ENCODE measurements at regions not wholly inside any gene's neighbourhood (a gene's known extent, or its start where the extent isn't known, plus 50 kb on each side); places are given as distances from the start of the nearest gene placed in this dataset.

DNA sequence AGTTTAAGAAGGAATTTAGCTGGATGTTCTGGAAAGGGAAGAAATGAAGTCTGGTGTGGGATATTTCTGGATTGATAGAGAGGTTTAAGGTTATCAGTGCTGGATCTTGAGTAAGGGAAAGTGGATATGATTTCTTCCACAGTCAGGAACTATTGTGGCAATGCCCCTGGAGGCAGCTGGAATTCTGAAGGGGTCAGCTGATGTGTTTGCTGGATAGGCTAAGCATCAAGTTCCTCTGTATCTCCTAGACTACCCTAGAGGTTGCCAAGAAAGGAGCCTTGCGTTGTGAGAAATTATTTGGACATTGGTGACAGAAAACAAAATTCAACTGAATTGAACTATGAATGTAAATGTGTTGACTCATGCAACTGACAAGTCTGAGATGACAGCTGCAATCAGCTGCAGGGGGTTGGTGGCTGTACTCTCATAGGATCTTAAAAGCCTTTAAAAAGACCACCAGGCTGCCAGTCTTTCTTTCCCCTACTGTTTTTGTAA is 244.4 kb downstream of the ATXN7L3B start:
- Histone ChIP-seq H3K9me3 (ENCODE audit: low read length) (no peaks in the 10 kb centered on the region), H3K79me2 (ENCODE audit: insufficient read depth, low read length) (no peaks in the 10 kb centered on the region), H3K4me1 (ENCODE audit: insufficient read depth, low read length) (no peaks in the 10 kb centered on the region), H3K27ac (ENCODE audit: extremely low read length, insufficient read depth, low read length) (no peak overlapping the region), H3K4me2 (ENCODE audit: low read depth, low read length) (no peak overlapping the region), H3K27me3 (ENCODE audit: control insufficient read depth in 1 of 2, insufficient read depth in 2 of 2, low read length in 2 of 2) (no peaks in the 10 kb centered on the region), H4K20me1 (ENCODE audit: insufficient read depth, low read length) (no peaks in the 10 kb centered on the region), H3K9ac (ENCODE audit: insufficient read depth, low read depth, low read length) (no peak overlapping the region), H3K4me3 (replicated peaks in 1 of 3; ENCODE audit: insufficient read depth in 1 of 3, low read depth in 2 of 3, low read length in 3 of 3) (no peak overlapping the region), H3K36me3 (replicated peaks in 1 of 2; ENCODE audit: control insufficient read depth in 1 of 2, insufficient read depth in 2 of 2, low read length in 2 of 2) (no peaks in the 10 kb centered on the region), H2AFZ (ENCODE audit: low read length) (no peak overlapping the region)
- 11% methylated on average over 1 of the region's 1 CpG for WGBS (ENCODE audit: low lambda C conversion rate)
- BruUV-seq (replicated peaks): no TSS peak
- POLR2A ChIA-PET: no interaction called here
- CTCF ChIA-PET (ENCODE audit: low intra/inter-chr PET ratio, low total read pairs): no interaction called here
- intact Hi-C loops (cut with micrococcal nuclease; ENCODE audit: unreplicated experiment) (no loop called here), in situ Hi-C loops (cut with HindIII; ENCODE audit: extremely low pct_ligation_motif_present, low pct_unique_long_range_greater_than_20kb) (no loop called here)
- DNase-seq (ENCODE audit: low spot score): no peak
- no peak for FAIRE-seq
- no peak for ATAC-seq
- TF ChIP-seq ZNF788 (CRISPR knock-in tag; IDR thresholded peaks at IDR 0.05; ENCODE audit: borderline replicate concordance): no peak
- TF ChIP-seq ZSCAN31 (CRISPR knock-in tag; IDR thresholded peaks at IDR 0.05; ENCODE audit: low read depth): no peak
- TF ChIP-seq SIX4 (CRISPR knock-in tag; IDR thresholded peaks at IDR 0.05): no peak
- no peak for TF ChIP-seq ZNF746 (CRISPR knock-in tag; IDR thresholded peaks at IDR 0.05)
- TF ChIP-seq, protein P1, sequence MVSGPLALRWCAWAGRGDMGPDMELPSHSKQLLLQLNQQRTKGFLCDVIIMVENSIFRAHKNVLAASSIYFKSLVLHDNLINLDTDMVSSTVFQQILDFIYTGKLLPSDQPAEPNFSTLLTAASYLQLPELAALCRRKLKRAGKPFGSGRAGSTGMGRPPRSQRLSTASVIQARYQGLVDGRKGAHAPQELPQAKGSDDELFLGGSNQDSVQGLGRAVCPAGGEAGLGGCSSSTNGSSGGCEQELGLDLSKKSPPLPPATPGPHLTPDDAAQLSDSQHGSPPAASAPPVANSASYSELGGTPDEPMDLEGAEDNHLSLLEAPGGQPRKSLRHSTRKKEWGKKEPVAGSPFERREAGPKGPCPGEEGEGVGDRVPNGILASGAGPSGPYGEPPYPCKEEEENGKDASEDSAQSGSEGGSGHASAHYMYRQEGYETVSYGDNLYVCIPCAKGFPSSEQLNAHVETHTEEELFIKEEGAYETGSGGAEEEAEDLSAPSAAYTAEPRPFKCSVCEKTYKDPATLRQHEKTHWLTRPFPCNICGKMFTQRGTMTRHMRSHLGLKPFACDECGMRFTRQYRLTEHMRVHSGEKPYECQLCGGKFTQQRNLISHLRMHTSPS (CRISPR knock-in tag; IDR thresholded peaks at IDR 0.05; ENCODE audit: low read depth): no peak
- TF ChIP-seq, protein P2, sequence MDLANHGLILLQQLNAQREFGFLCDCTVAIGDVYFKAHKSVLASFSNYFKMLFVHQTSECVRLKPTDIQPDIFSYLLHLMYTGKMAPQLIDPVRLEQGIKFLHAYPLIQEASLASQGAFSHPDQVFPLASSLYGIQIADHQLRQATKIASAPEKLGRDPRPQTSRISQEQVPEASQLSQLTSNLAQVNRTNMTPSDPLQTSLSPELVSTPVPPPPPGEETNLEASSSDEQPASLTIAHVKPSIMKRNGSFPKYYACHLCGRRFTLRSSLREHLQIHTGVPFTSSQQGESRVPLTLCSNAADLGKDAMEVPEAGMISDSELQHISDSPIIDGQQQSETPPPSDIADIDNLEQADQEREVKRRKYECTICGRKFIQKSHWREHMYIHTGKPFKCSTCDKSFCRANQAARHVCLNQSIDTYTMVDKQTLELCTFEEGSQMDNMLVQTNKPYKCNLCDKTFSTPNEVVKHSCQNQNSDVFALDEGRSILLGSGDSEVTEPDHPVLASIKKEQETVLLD (CRISPR knock-in tag; IDR thresholded peaks at IDR 0.05; ENCODE audit: low read depth): no peak
- no peak for TF ChIP-seq ZNF615 (CRISPR knock-in tag; IDR thresholded peaks at IDR 0.05; ENCODE audit: borderline replicate concordance)
- TF ChIP-seq ZNF766 (CRISPR knock-in tag; IDR thresholded peaks at IDR 0.05; ENCODE audit: borderline replicate concordance): no peak
- no peak for TF ChIP-seq GATAD1 (CRISPR knock-in tag; IDR thresholded peaks at IDR 0.05)
- no peak for TF ChIP-seq ZNF441 (CRISPR knock-in tag; IDR thresholded peaks at IDR 0.05; ENCODE audit: borderline replicate concordance)
- TF ChIP-seq, protein P3, sequence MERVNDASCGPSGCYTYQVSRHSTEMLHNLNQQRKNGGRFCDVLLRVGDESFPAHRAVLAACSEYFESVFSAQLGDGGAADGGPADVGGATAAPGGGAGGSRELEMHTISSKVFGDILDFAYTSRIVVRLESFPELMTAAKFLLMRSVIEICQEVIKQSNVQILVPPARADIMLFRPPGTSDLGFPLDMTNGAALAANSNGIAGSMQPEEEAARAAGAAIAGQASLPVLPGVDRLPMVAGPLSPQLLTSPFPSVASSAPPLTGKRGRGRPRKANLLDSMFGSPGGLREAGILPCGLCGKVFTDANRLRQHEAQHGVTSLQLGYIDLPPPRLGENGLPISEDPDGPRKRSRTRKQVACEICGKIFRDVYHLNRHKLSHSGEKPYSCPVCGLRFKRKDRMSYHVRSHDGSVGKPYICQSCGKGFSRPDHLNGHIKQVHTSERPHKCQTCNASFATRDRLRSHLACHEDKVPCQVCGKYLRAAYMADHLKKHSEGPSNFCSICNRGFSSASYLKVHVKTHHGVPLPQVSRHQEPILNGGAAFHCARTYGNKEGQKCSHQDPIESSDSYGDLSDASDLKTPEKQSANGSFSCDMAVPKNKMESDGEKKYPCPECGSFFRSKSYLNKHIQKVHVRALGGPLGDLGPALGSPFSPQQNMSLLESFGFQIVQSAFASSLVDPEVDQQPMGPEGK (CRISPR knock-in tag; IDR thresholded peaks at IDR 0.05): no peak
- TF ChIP-seq SAFB2 (CRISPR knock-in tag; IDR thresholded peaks at IDR 0.05; ENCODE audit: borderline replicate concordance, low read depth): no peak
- TF ChIP-seq POLR2G (IDR thresholded peaks at IDR 0.05; ENCODE audit: low read depth, low read length): no peak
- no peak for TF ChIP-seq ATF1 (CRISPR knock-in tag; IDR thresholded peaks at IDR 0.05)
- no peak for TF ChIP-seq TBX2 (CRISPR knock-in tag; IDR thresholded peaks at IDR 0.05; ENCODE audit: borderline replicate concordance)
- TF ChIP-seq, protein P4, sequence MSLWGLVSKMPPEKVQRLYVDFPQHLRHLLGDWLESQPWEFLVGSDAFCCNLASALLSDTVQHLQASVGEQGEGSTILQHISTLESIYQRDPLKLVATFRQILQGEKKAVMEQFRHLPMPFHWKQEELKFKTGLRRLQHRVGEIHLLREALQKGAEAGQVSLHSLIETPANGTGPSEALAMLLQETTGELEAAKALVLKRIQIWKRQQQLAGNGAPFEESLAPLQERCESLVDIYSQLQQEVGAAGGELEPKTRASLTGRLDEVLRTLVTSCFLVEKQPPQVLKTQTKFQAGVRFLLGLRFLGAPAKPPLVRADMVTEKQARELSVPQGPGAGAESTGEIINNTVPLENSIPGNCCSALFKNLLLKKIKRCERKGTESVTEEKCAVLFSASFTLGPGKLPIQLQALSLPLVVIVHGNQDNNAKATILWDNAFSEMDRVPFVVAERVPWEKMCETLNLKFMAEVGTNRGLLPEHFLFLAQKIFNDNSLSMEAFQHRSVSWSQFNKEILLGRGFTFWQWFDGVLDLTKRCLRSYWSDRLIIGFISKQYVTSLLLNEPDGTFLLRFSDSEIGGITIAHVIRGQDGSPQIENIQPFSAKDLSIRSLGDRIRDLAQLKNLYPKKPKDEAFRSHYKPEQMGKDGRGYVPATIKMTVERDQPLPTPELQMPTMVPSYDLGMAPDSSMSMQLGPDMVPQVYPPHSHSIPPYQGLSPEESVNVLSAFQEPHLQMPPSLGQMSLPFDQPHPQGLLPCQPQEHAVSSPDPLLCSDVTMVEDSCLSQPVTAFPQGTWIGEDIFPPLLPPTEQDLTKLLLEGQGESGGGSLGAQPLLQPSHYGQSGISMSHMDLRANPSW (CRISPR knock-in tag; IDR thresholded peaks at IDR 0.05; ENCODE audit: borderline replicate concordance): no peak
- no peak for TF ChIP-seq ZNF484 (CRISPR knock-in tag; IDR thresholded peaks at IDR 0.05; ENCODE audit: borderline replicate concordance, low read depth)
- TF ChIP-seq FOSL2 (CRISPR knock-in tag; IDR thresholded peaks at IDR 0.05): no peak
- TF ChIP-seq HHEX (CRISPR knock-in tag; IDR thresholded peaks at IDR 0.05): no peak

Data from HepG2 (cell line).